ENCODE measurements at regions not wholly inside any gene's neighbourhood (a gene's known extent, or its start where the extent isn't known, plus 50 kb on each side); places are given as distances from the start of the nearest gene placed in this dataset.
"Not testable (repeated sequence)": the region's sequence is repeated elsewhere in the genome, so short reads cannot be mapped to it uniquely, and the experiment has no call there.

- no peak for DNase-seq
Observed at GRCh38 chr4:64814616-64815015, 405.4 kb upstream of the TECRL start.

GRCh38 chr4:64807821-64808220 lies 398.6 kb upstream of the TECRL start:
- DNase-seq = no peak

- DNase-seq = no peak
Observed at GRCh38 chr4:64799751-64800150, 390.5 kb upstream of the TECRL start.

GRCh38 chr4:64798828-64799227 lies 389.6 kb upstream of the TECRL start:
- DNase-seq = not testable (repeated sequence)

GRCh38 chr4:64796581-64796980 lies 387.3 kb upstream of the TECRL start:
- no peak for DNase-seq

- no peak for DNase-seq
Observed at GRCh38 chr4:64784125-64784524, 374.9 kb upstream of the TECRL start.

- no peak for DNase-seq
Observed at GRCh38 chr4:64781737-64782326, 372.6 kb upstream of the TECRL start.

- DNase-seq = no peak
Observed at GRCh38 chr4:64780664-64781063, 371.4 kb upstream of the TECRL start.

- DNase-seq = no peak
Observed at GRCh38 chr4:64777286-64777685, 368.0 kb upstream of the TECRL start.

GRCh38 chr4:64776820-64777219 lies 367.6 kb upstream of the TECRL start:
- DNase-seq = no peak

- no peak for DNase-seq
Observed at GRCh38 chr4:64774626-64775025, 365.4 kb upstream of the TECRL start.

- no peak for DNase-seq
Observed at GRCh38 chr4:64771149-64771548, 361.9 kb upstream of the TECRL start.

GRCh38 chr4:64767547-64767946 lies 358.3 kb upstream of the TECRL start:
- no peak for DNase-seq

- DNase-seq = no peak
Observed at GRCh38 chr4:64766565-64766964, 357.3 kb upstream of the TECRL start.

GRCh38 chr4:64756016-64756415 lies 346.8 kb upstream of the TECRL start:
- DNase-seq = no peak

GRCh38 chr4:64747919-64748715 lies 338.9 kb upstream of the TECRL start:
- DNase-seq = no peak

- no peak for DNase-seq
Observed at GRCh38 chr4:64738240-64738639, 329.0 kb upstream of the TECRL start.

GRCh38 chr4:64737854-64738138 lies 328.5 kb upstream of the TECRL start:
- not testable (repeated sequence) for DNase-seq

- DNase-seq = no peak
Observed at GRCh38 chr4:64737026-64737853, 328.0 kb upstream of the TECRL start.

- DNase-seq = no peak
Observed at GRCh38 chr4:64729561-64729960, 320.3 kb upstream of the TECRL start.

GRCh38 chr4:64727960-64728359 lies 318.7 kb upstream of the TECRL start:
- DNase-seq = no peak

GRCh38 chr4:64727391-64727790 lies 318.1 kb upstream of the TECRL start:
- DNase-seq = not testable (repeated sequence)

- DNase-seq = no peak
Observed at GRCh38 chr4:64724689-64725088, 315.4 kb upstream of the TECRL start.

- no peak for DNase-seq
Observed at GRCh38 chr4:64721106-64721505, 311.9 kb upstream of the TECRL start.
